SK-N-SH (cell line): ENCODE measurements at regions not wholly inside any gene's neighbourhood (a gene's known extent, or its start where the extent isn't known, plus 50 kb on each side); places are given as distances from the start of the nearest gene placed in this dataset.

ENCODE experiments used
- CTCF ChIA-PET: fragments of 300-600, 350-600 bp; formaldehyde crosslinking; extraction: SDS; loops from one replicate; lab custom pipeline; 2021; lab: Yijun Ruan, JAX
- POLR2A ChIA-PET: fragments of 350-600 bp; sonication (Branson Sonifier 250); formaldehyde crosslinking; extraction: SDS; loops from one replicate; lab custom pipeline; 2020; ENCODE audit warnings: antibody characterized with exemption, inconsistent platforms; lab: Yijun Ruan, JAX
- DNase-seq: peaks from one replicate; pipeline ENCODE4 v3.0.0; 2012
- H2AFZ ChIP-seq: fragments of 200-600 bp; sonication (generic); 2 replicates; pipeline ENCODE4 v1.8.1; 2016; ENCODE audit warnings: antibody characterized with exemption, mild to moderate bottlenecking, low read depth
- H3F3A ChIP-seq: fragments of 200-600 bp; sonication (generic); replicated peaks from 2 replicates; pipeline ENCODE3; 2016; ENCODE audit warnings: antibody characterized with exemption, mild to moderate bottlenecking; ENCODE audit not compliant: insufficient read depth
- H3K27ac ChIP-seq, 2 experiments: fragments of 200-500 bp in 1 of 2; fragments of 200-600 bp in 1 of 2; sonication (Bioruptor generic) in 1 of 2; sonication (generic), shearing (Covaris generic) in 1 of 2; 2 replicates each; pipeline versions ENCODE4 v1.5.1 to v1.6.1; 2014 to 2016; ENCODE audit warnings: low read depth in 2 of 2, inconsistent platforms in 1 of 2, low read length in 1 of 2, mild to moderate bottlenecking in 1 of 2, mixed read lengths in 1 of 2
- H3K27me3 ChIP-seq: fragments of 200-600 bp; sonication (generic), shearing (Covaris generic); 2 replicates; pipeline ENCODE4 v1.6.1; 2016; ENCODE audit warnings: mixed run types; ENCODE audit not compliant: insufficient read depth
- H3K36me3 ChIP-seq, 2 experiments: fragments of 200-500 bp in 1 of 2; fragments of 200-600 bp in 1 of 2; sonication (Bioruptor generic) in 1 of 2; sonication (generic) in 1 of 2; replicated peaks in 1 of 2; 2 replicates each; pipeline versions ENCODE3 to v1.5.1; 2014 to 2016; ENCODE audit warnings: low read length in 1 of 2, mild to moderate bottlenecking in 1 of 2; ENCODE audit not compliant: insufficient read depth in 2 of 2, control insufficient read depth in 1 of 2
- H3K4me1 ChIP-seq, 2 experiments: fragments of 200-500 bp in 1 of 2; fragments of 200-600 bp in 1 of 2; sonication (Bioruptor generic) in 1 of 2; sonication (generic), shearing (Covaris generic) in 1 of 2; 2 replicates each; pipeline versions ENCODE4 v1.5.1 to v1.6.1; 2014 to 2016; ENCODE audit warnings: low read depth in 1 of 2, low read length in 1 of 2, mixed run types in 1 of 2; ENCODE audit not compliant: insufficient read depth in 2 of 2, control insufficient read depth in 1 of 2
- H3K4me2 ChIP-seq: fragments of 200-600 bp; sonication (generic), shearing (Covaris generic); 2 replicates; pipeline ENCODE4 v1.6.1; 2017; ENCODE audit warnings: mixed run types
- H3K4me3 ChIP-seq, 2 experiments: fragments of 200-500 bp in 1 of 2; fragments of 200-600 bp in 1 of 2; sonication (Bioruptor generic) in 1 of 2; sonication (generic), shearing (Covaris generic) in 1 of 2; 2 replicates each; pipeline versions ENCODE4 v1.5.1 to v1.8.1; 2014 to 2016; ENCODE audit warnings: low read depth in 2 of 2, inconsistent platforms in 1 of 2, low read length in 1 of 2, mild to moderate bottlenecking in 1 of 2, mixed read lengths in 1 of 2, moderate library complexity in 1 of 2
- H3K79me2 ChIP-seq: fragments of 200-600 bp; sonication (generic); 2 replicates; pipeline ENCODE4 v1.8.1; 2017; ENCODE audit warnings: mild to moderate bottlenecking; ENCODE audit not compliant: insufficient read depth
- H3K9ac ChIP-seq: fragments of 200-600 bp; sonication (generic); 2 replicates; pipeline ENCODE4 v1.6.1; 2017; ENCODE audit warnings: mixed run types
- H3K9me2 ChIP-seq: fragments of 200-600 bp; sonication (generic); 2 replicates; pipeline ENCODE4 v1.6.1; 2017; ENCODE audit warnings: mixed run types
- H3K9me3 ChIP-seq: fragments of 200-600 bp; sonication (generic); 2 replicates; pipeline ENCODE4 v1.6.1; 2017; ENCODE audit warnings: mixed run types, mild to moderate bottlenecking, moderate library complexity
- H4K20me1 ChIP-seq: fragments of 200-600 bp; sonication (generic); 2 replicates; pipeline ENCODE4 v1.6.1; 2017; ENCODE audit warnings: mild to moderate bottlenecking, mixed run types; ENCODE audit not compliant: insufficient read depth
- CTCF ChIP-seq: fragments of 200-600 bp; sonication (generic); IDR thresholded peaks from 2 replicates; pipeline ENCODE4 v1.6.1; 2017; ENCODE audit warnings: antibody characterized with exemption, mild to moderate bottlenecking, moderate library complexity
- FOSL2 ChIP-seq: IDR thresholded peaks from 2 replicates; pipeline ENCODE4 v1.4.0; 2012; ENCODE audit warnings: low read depth, mild to moderate bottlenecking, moderate library complexity, borderline replicate concordance
- GABPA ChIP-seq: IDR thresholded peaks from 2 replicates; pipeline ENCODE4 v1.4.0; 2012; ENCODE audit warnings: low read depth, mild to moderate bottlenecking
- MAX ChIP-seq: IDR thresholded peaks from 2 replicates; pipeline ENCODE4 v1.4.0; 2012; ENCODE audit warnings: low read depth
- MXI1 ChIP-seq: IDR thresholded peaks from 2 replicates; pipeline ENCODE4 v1.6.1; 2012; ENCODE audit warnings: mild to moderate bottlenecking, low read depth, low read length, improper control_type of control experiment
- POLR2AphosphoS5 ChIP-seq: IDR thresholded peaks from 2 replicates; pipeline ENCODE4 v1.6.1; 2012; ENCODE audit warnings: low read depth, low read length
- RAD21 ChIP-seq: IDR thresholded peaks from 2 replicates; pipeline ENCODE4 v1.6.1; 2012; ENCODE audit warnings: mild to moderate bottlenecking, low read length
- RCOR1 ChIP-seq: fragments of 150-350 bp; IDR thresholded peaks from 2 replicates; pipeline ENCODE4 v1.6.1; 2017; ENCODE audit warnings: antibody characterized with exemption, low read length
- SIN3A ChIP-seq: IDR thresholded peaks from 2 replicates; pipeline ENCODE4 v1.6.1; 2012; ENCODE audit warnings: low read depth, mild to moderate bottlenecking, low read length, moderate library complexity, borderline replicate concordance
- WGBS: methylation state at CpG from one replicate; pipeline ENCODE4 v1.1.6; 2017; ENCODE audit warnings: low lambda C conversion rate; 5-methylcytosine and 5-hydroxymethylcytosine counted together

GRCh38 chr14:106199097-106199496 lies 672.7 kb downstream of the TMEM121 start (continued):
- TF ChIP-seq FOSL2 (no peak), RCOR1 (no peak)

- H3K9me3 ChIP-seq = no peaks in the 10 kb centered on the region
- no peak overlapping the region for H3K4me3 ChIP-seq
- H4K20me1 ChIP-seq = no peaks in the 10 kb centered on the region
- DNase-seq = no peak
- no peaks in the 10 kb centered on the region for H3K9me2 ChIP-seq
- no peaks in the 10 kb centered on the region for H3K36me3 ChIP-seq
- H3K27ac ChIP-seq = no peak overlapping the region
- H3F3A ChIP-seq = no peaks in the 10 kb centered on the region
- ChIA-PET CTCF (interaction anchor here (1.5 kb wide), 1 partner anchor 9 kb away, joined by 7 read pairs; no protein-coding TSS in a partner anchor), POLR2A (no interaction called here)
- H3K4me1 ChIP-seq = no peaks in the 10 kb centered on the region
- 10% methylated on average over 25 of the region's 25 CpGs for WGBS
- TF ChIP-seq SIN3A = no peak
- no peak for TF ChIP-seq MAX
- no peak for TF ChIP-seq GABPA
- no peak for TF ChIP-seq RAD21
- TF ChIP-seq RCOR1 = no peak
- no peak for TF ChIP-seq MXI1
- no peak for TF ChIP-seq POLR2AphosphoS5
- H3K9ac ChIP-seq = no peak overlapping the region
- no peak overlapping the region for H3K4me2 ChIP-seq
- no peaks in the 10 kb centered on the region for H3K79me2 ChIP-seq
- no peak overlapping the region for H2AFZ ChIP-seq
- H3K27me3 ChIP-seq = peaks cover 76% of the 10 kb centered on the region
Measured at GRCh38 chr14:106200541-106201315, 674.3 kb downstream of the TMEM121 start.

GRCh38 chr14:106201376-106201775 lies 675.0 kb downstream of the TMEM121 start:
- ChIA-PET CTCF (no interaction called here), POLR2A (no interaction called here)
- no peak for DNase-seq

More at GRCh38 chr14:106201376-106201775, 675.0 kb downstream of the TMEM121 start:
- H3K9ac ChIP-seq = no peak overlapping the region
- no peaks in the 10 kb centered on the region for H3K9me2 ChIP-seq
- no peak for TF ChIP-seq POLR2AphosphoS5
- no peak for TF ChIP-seq RCOR1
- no peak for TF ChIP-seq CTCF
- no peaks in the 10 kb centered on the region for H3K9me3 ChIP-seq
- peaks cover 76% of the 10 kb centered on the region for H3K27me3 ChIP-seq
- H3K4me2 ChIP-seq = no peak overlapping the region
- H2AFZ ChIP-seq = no peak overlapping the region
- H3K79me2 ChIP-seq = no peaks in the 10 kb centered on the region
- no peak overlapping the region for H3K27ac ChIP-seq
- H3K4me1 ChIP-seq = no peaks in the 10 kb centered on the region
- H3K36me3 ChIP-seq = no peaks in the 10 kb centered on the region
- no peaks in the 10 kb centered on the region for H4K20me1 ChIP-seq
- H3F3A ChIP-seq = no peaks in the 10 kb centered on the region
- no peak overlapping the region for H3K4me3 ChIP-seq
- 0% methylated on average over 2 of the region's 2 CpGs for WGBS
